Stimulated activated CD4-positive, alpha-beta T cell treated with anti-CD3 and anti-CD28 coated beads, Interleukin-4, amount 100 ng/mL, for 24 hours (primary cell): ENCODE measurements at regions not wholly inside any gene's neighbourhood (a gene's known extent, or its start where the extent isn't known, plus 50 kb on each side); places are given as distances from the start of the nearest gene placed in this dataset.
A peak's percentile ranks its signal among the peaks of the same experiment; 100 is the strongest.

Source experiments
- DNase-seq: peaks from one replicate; pipeline ENCODE4 v3.0.0-alpha.2; 2020

DNA sequence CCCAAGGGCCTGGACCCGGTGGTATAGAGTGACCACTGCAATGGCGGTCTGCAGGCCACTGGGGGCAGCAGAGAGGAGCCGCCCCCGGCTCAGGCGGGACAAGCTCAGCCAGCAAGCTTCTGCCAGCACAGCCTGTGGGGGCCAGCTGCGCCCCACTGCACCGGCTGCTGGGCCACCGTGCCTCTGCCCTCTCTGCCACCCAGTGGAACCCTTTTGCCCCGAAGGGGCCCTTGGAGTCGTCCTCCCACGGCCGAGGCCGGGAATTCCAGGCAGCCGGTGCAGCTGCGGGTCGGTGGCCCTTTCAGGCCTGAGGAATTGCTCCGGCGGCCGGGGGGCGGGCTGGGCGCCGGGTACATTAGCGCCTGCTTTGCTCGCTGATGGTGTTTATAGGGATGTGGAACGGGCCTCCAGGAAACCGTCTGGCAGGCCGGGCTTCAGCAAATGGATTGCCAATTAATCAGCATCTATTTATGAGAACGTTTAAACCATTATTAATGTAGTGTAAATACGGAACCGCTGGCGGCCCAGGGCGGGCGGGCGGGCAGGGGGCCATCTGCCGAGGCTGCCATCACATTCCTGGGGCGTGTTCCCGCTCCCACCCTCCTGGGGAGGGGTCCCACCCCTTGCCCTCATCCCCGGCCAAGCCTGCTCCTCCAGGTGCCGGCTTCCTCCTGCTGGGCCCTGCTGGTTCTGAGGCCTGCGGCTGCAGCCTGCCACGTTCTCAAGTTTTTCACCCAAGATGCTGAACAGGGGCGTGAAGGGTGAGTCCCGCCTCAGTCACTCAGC is 127.4 kb downstream of the BARX1 start:
- DNase-seq: peak; percentile 32

GRCh38 chr9:93826905-93827544 is 128.1 kb downstream of the BARX1 start:
- DNase-seq: no peak

- peak; percentile 39 for DNase-seq
These were observed 128.9 kb downstream of the BARX1 start for GRCh38 chr9:93826209-93826608.

DNA sequence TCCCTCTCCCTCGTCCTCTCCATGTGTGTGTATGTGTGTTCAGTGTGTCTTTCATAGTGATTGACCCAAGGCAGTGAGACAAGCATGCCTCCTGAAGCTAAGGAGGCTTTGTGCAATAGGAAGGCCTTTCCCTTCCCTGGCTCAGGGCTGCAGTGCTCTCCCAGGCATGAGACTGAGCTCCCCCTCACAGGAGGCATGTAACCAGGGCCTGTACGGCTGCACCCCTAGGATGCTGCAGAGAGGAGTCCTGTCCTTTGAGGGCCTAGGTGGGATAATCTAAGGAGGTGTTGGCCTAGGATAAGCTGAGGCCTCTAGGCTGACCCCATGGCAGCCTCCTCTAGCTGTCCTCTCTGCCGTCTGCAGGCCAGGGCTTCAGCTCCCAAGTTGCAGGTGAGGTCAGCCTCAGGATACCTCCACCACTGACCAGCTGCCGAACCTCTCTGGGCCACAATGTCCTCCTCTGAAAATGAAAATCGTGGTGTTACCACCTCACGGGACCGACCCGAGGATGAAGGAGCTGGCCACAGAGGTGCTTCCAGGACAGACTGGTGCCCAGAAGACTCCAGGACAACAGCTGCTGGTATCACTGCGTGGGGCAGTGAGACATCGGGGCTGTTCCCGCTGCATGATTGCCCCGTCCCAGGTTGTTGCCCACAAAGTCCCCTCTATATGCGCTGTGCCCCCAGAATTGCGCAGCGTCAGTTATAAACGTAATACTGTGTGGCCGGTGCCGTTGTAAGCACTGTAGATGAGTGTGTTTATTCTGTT is 129.6 kb downstream of the BARX1 start:
- no peak for DNase-seq

DNA sequence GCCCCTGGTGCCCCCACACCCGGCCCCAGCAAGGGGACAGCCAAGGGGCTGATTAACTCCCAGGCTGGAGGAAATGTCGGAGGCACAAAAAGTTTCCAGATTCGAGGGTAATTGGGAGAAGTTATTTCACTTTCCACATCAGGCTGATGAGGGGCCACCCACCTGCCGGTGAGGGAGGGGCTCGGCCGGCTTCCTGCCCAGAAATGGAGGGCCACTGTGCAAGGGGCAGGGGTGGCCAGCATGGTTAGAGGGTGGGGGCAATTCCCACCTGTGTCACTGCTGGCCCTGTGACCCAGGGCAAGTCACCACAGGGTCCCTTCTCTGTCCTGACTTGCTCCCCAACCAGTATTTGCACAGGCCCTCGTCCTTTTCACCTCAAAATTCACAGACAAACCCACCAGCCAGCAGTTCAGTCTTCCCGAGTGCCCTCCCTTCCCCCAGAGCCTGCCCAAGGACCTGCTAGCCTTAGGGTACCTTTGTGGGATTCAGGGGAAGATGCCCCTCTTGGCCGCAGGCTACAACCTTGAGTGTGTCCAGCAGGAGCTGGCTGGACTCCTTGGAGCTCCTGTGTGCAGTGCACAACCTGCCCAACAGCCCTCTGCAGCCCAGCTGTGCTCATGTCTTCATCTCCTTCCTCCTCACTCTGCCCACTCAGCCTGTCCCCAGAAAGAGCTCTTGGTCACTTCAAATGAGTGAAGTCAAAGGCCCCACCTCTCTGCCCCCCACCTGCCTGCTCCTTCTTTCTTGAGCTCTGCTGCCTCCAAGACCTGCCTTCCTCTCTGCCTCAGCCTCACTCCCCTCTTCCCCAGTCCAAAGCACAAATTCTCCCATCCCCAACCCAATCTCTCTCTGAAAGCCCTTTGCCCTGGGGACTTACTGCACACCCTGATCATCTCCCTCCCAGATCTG is 130.5 kb downstream of the BARX1 start:
- DNase-seq: no peak

DNA sequence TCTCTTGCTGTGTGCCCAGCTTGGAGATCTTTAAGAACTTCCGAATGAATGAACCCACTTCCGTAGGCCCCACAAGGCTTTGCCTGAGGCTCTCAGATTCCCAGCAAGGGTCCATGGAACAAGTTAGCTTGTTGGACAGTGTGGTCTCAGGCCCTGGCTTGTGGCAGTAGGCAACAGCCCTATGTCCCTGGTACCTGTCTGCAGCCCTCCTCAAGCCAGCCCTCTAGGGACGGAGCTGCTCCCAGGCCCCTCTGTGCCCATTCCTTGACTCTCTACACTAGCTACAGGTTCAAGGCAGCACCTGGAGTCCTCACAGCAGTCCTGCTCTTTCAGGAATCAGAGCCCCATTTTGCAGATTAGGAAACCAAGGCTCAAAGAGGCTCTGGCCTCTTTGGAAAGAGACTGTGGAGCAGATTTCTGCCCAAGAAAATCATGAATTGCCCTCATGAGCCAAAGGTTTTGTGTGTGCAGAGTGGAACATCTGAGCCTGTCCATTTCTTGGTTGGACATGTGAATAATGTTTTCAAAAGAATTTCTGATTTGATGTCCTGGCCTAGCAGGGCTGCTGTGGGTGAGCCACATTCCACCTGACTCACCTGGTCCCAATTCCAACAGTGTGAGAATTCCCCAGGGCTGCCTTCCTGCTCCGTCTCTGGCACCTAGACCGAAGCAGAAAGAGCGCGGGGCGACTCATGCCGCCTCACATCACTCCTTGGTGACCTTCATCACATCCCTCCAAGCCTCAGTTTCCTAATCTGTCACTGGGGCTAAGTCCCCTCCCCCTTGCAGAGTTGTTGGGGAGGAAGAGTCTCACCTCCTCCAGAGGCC is 131.7 kb downstream of the BARX1 start:
- no peak for DNase-seq

DNA sequence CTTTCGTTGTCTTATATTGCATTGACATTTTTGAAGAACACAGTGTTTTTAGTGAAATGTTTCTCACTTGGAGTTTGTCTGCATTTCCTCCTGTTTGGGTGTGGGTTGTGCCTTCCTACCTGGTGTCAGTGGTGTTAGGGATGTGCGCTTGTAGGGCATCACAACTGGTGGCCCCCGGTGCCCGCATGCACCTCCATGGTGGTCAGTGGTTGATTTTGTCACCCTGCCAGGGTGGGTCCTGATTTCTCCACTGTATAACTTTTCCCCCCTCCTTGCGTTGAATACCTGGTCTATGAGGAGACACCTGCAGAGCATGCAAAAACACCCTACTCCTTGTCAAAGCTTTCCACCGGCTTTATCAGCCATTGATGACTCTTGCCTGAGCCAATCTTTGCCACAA is 132.9 kb downstream of the BARX1 start:
- DNase-seq: no peak

DNA sequence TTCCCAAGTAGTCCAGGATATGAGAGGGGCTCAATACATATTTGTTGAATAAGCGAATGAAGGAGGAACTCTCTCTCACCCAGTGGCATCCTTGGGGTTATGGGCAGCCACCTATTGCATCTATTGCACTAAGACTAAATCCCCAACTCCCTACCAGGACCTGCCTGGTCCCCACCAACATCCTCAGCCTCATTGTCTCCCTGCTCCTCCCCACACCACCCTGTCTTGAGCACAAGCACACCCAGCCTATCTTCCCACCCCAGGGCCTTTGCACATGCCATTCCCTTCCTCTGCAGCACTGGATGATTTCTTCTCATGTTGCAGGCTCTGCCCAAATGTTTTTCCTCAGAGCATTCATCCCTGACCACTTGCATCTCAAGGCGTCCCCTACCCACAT is 133.8 kb downstream of the BARX1 start:
- no peak for DNase-seq

- no peak for DNase-seq
These were observed 134.4 kb downstream of the BARX1 start for GRCh38 chr9:93820667-93821306.

DNA sequence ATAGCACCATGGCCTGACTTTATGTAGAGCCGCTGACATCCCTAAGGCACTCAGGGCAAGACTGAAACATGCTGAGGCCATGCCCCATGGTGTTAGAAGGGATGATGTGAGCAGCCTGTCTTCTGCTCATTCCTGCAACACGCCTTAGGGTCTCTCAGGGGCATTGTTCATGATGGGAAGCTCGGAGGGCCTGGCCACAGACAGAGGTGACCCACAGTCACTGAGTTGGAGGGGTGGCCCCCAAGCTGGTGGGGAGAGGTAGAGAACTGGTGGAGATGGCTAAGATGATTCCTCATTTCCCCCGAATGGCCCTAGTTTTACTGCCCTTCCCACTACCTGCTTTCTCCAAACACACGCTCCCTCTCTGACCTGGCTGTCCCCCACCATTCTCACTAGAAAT is 135.2 kb downstream of the BARX1 start:
- no peak for DNase-seq

DNA sequence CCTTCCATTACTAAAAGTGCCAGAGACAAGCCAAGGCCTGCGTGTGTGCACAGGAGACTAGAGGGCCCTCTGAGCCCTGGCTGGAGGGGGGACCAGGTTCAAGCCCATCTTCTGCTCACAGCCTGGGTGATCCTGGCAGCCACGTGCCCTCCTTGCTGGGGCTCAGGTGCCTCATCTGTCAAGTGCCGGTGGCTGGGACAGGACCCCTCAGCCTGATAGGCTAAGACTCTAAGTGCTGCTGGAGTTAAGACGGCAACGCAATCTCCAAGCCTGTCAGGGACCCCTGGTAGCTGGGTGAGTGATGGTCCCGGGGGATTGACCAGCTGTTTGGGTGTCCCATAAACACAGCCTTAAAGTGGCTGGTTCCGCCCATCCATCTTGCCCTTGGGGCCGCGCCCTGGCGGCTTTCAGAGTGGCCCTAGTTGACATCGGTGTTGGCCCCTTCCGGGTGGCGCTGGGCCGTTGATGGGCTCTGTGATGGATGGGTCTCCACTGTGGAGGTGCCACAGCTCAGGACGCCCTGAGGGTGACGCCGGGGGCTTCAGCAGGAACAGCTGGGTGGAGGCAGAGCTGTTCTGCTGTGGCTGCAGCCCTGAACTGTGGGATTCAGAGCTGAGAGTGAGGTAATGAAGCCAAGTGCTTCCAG is 136.2 kb downstream of the BARX1 start:
- DNase-seq: no peak

DNA sequence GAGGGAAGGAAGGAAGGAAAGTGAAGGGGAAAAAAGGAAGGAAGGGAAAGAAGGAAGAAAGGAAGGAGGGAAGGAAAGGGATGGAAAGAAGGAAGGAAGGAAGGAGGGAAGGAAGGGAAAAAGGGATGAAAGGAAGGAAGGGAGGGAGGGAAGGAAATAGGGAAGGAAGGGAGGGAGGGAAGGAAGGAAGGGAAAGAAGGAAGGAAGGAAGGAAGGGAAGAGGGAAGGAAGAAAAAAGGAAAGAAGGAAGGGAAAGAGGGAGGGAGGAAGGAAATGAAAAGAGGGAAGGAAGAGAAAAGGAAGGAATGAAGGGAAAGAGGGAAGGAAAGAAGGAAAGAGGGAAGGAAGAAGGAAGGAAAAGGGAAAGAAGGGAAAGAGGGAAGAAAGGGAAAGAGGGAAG is 136.9 kb downstream of the BARX1 start:
- DNase-seq: no peak

GRCh38 chr9:93815677-93816076 is 139.5 kb downstream of the BARX1 start:
- DNase-seq: no peak

- DNase-seq: no peak
These were observed 140.0 kb downstream of the BARX1 start for GRCh38 chr9:93815135-93815534.

GRCh38 chr9:93814077-93814956 is 140.8 kb downstream of the BARX1 start:
- DNase-seq: no peak

DNA sequence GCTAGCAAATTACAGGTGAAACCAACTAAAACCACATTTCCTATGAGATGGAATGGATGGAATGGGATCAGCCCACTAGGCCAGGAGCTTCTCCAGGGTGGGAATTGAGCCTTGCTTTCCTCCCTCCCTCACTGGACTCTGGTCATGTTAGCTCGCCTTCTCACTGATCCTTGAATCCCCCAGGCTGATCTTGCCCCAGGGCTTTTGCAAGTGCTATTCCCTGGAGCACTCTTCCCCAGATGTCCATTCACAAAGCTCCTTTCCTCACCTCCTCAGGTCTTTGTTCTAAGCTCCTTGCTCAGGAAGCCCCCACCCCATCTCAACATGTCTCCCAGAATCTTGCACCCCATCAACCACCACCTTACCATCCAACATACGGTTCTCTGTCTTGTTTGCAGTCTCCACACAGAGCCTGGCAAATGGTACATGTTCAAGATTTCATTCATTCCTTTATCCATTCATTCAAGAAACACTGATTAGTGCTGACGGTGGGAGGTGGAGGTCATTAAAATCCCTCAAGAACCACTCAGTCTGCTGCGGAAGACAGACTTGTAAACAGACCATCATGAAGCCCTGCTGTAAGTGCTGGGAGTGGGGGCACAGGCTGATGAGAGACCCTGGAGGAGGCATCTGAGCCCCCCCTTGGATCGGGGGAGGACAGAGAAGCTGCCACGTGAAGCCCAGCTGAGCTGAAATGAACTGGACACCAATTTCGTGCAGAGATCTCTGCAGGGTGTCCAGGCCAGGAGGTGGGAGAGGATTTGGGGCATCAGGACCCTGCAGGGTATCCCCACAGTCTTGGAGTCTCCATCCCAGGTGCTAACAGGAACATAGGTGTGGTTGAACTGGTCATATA is 141.7 kb downstream of the BARX1 start:
- DNase-seq: no peak

DNA sequence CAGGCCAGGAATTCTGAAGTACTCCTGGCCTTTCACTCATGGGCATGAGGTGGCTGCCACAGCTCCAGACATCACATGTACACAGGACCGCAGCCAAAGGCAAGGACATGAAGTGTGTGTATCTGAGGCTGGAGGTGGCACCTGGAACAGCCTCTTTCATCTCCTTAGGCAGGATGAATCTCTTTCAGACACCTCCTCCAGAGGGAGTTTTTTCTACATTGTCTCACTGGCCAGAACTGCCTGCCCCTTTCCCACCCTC is 142.8 kb downstream of the BARX1 start:
- no peak for DNase-seq

DNA sequence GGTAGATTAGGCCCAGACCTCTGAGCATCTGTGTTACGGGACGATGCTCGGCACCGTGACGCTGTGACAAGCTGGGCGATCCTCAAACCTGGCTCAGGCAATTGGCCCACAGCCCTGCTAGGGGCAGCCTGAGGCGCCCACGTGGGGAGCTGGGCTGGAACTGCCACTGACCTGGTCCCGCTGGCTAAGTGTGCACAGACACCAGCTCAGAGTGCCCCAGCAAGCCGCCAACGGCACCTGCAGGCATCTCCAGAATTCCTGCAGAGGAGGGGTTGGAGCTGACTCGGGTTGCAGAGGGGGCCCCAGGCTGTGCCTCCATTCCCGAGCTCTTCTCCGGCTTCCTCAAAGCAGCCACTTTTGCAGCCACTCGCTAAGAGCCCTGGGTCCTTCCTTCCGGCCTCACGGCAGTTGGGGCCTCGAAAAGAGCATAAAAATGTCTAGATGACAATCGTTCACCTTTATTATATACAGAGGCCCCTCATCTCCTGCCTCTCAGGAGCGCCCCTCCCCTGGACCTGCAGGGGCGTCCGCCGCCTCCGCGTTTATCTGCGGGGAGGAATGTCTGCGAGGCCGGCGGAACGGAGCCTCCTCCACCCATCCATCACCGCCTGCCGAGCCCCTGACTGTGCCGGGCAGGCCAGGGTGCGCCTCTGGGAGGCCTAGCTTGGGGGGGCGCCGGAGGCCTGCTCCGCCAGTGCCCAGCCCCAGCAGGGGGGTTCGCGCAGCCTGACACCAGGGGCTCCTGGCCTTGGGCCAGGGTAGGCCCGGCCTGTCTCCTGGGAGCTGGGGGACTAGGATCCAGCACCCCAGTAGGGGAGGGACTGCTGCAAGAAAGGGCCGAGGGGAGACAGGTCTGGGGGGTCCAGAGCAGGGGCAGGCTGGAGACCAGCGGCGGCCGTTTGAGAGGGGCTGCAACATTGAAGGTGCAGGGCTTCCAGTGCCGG is 144.9 kb downstream of the BARX1 start:
- DNase-seq: no peak
